WTC11 (cell line): ENCODE measurements at regions not wholly inside any gene's neighbourhood (a gene's known extent, or its start where the extent isn't known, plus 50 kb on each side); places are given as distances from the start of the nearest gene placed in this dataset.

Source experiments
- ATF1 ChIP-seq: sonication (generic); formaldehyde crosslinking; IDR thresholded peaks from 2 replicates; pipeline ENCODE4 v1.8.1; 2023; ENCODE audit warnings: mild to moderate bottlenecking, moderate library complexity, missing genetic modification reagents
- CREM ChIP-seq: sonication (generic); formaldehyde crosslinking; IDR thresholded peaks from 2 replicates; pipeline ENCODE4 v1.8.1; 2022; ENCODE audit warnings: mild to moderate bottlenecking, missing genetic modification reagents, moderate library complexity
- KAT7 ChIP-seq: sonication (generic); formaldehyde crosslinking; IDR thresholded peaks from 2 replicates; pipeline ENCODE4 v1.8.1; 2023; ENCODE audit warnings: missing genetic modification reagents, mild to moderate bottlenecking, borderline replicate concordance
- TEAD1 ChIP-seq: sonication (generic); formaldehyde crosslinking; IDR thresholded peaks from 2 replicates; pipeline ENCODE4 v1.8.0; 2022; ENCODE audit warnings: mild to moderate bottlenecking, missing genetic modification reagents
- ZNF416 ChIP-seq: fragments of 250-450 bp; sonication (Bioruptor Pico); IDR thresholded peaks from 2 replicates; pipeline ENCODE4 v1.9.0; 2021; ENCODE audit warnings: mild to moderate bottlenecking, inconsistent platforms
- TF ChIP-seq, protein P1 (sequence below): fragments of 200-600 bp; IDR thresholded peaks from 2 replicates; pipeline ENCODE4 v1.8.0; 2022; ENCODE audit warnings: antibody characterized with exemption
- TF ChIP-seq, protein P2 (sequence below): sonication (generic); formaldehyde crosslinking; conservative IDR thresholded peaks from 2 replicates; pipeline ENCODE4 v1.8.1; 2022; ENCODE audit warnings: mild to moderate bottlenecking, missing genetic modification reagents

DNA sequence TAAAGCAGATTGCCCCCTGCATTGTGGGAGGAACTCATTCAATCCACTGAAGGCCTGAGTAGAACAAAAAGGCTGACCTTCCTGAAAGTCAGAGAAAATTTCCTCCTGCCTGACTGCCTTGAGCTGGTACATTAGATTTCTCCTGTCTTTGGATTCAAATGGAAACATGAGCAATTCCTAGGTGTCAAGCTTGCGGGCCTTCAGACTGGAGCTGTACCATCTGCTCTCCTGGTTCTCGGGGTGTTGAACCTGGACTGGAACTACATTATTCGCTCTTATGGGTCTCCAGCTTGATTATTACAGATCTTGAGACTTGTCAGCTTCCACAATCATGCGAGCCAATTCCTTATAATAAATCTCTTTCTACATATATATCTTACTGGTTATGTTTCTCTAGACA lies 173.6 kb upstream of the STEAP4 start:
- TF ChIP-seq, protein P1, sequence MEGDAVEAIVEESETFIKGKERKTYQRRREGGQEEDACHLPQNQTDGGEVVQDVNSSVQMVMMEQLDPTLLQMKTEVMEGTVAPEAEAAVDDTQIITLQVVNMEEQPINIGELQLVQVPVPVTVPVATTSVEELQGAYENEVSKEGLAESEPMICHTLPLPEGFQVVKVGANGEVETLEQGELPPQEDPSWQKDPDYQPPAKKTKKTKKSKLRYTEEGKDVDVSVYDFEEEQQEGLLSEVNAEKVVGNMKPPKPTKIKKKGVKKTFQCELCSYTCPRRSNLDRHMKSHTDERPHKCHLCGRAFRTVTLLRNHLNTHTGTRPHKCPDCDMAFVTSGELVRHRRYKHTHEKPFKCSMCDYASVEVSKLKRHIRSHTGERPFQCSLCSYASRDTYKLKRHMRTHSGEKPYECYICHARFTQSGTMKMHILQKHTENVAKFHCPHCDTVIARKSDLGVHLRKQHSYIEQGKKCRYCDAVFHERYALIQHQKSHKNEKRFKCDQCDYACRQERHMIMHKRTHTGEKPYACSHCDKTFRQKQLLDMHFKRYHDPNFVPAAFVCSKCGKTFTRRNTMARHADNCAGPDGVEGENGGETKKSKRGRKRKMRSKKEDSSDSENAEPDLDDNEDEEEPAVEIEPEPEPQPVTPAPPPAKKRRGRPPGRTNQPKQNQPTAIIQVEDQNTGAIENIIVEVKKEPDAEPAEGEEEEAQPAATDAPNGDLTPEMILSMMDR, result no peak
- TF ChIP-seq ZNF416 (CRISPR knock-in tag) (no peak), KAT7 (CRISPR knock-in tag) (no peak), ATF1 (CRISPR knock-in tag) (no peak), TEAD1 (no peak), CREM (CRISPR knock-in tag) (no peak)
- TF ChIP-seq, protein P2, sequence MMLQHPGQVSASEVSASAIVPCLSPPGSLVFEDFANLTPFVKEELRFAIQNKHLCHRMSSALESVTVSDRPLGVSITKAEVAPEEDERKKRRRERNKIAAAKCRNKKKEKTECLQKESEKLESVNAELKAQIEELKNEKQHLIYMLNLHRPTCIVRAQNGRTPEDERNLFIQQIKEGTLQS, result no peak
